NCI-H510A (cell line): ENCODE measurements at regions not wholly inside any gene's neighbourhood (a gene's known extent, or its start where the extent isn't known, plus 50 kb on each side); places are given as distances from the start of the nearest gene placed in this dataset.

Experiments
- DNase-seq: peaks from one replicate; lab custom pipeline; 2025; lab: John Stamatoyannopoulos, UW

- DNase-seq = no peak
Observed at GRCh38 chr16:64412578-64413280, 709.1 kb downstream of the CDH11 start.

DNA sequence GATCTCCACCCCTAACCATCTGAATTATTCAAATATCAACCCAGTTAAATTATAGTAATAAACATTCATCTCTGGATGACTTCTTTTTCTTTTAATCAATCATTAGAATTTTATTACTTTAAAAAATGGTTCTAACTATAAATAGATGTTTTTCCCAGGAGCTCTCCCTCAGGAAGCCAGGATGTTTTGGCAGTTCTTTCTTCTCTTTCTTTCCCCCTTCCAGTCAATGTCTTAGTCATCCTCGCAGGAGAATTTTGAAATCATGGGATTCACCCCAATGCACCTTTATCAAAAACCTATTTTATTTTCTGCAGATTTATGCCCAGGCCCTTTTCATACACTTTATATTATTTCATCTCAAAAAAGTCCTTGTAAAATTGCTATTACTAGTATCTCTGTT is 711.6 kb downstream of the CDH11 start:
- no peak for DNase-seq

DNA sequence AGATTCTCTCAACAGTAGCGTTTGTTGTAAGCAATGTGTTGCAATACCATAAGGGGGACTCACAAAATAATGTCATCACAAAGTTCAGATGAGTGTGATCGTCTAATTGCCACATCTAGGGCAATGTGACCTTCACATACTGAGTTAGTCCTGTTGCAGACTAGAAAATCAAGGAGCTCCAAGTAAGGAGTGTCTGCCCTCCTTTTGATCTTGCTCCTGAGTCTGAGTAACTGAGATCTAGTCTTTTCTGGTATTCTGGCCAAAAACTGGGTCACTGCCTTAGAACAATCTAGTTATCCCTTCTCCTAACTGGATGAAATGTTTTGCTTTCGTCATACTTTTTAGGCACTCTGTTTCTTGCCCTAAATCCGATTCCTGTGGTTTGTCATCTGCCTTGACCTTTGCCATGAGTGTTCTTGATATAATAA is 712.1 kb downstream of the CDH11 start:
- no peak for DNase-seq

DNA sequence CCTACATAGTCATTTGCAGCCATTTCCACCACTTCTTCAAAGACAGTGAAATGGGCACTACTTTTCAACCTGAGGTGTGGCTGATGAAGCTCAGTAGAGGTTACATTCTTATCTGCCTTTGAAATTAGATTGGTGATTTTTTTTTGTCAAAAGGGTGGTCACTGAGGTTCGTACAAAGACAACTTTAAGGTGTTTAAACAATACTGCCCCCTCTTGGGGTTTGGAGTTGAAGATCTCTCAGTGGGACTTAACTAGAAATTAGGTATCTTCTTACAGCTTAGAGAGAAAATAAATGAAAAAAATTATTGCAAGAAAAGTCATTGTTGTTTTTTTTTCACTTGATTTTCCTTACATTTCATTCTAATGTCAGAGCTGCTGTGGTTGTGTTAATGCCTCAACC is 713.2 kb downstream of the CDH11 start:
- DNase-seq = no peak

GRCh38 chr16:64406770-64407181 is 715.1 kb downstream of the CDH11 start:
- no peak for DNase-seq

GRCh38 chr16:64403352-64403751 is 718.5 kb downstream of the CDH11 start:
- no peak for DNase-seq

- no peak for DNase-seq
Observed at GRCh38 chr16:64398793-64399192, 723.1 kb downstream of the CDH11 start.

DNA sequence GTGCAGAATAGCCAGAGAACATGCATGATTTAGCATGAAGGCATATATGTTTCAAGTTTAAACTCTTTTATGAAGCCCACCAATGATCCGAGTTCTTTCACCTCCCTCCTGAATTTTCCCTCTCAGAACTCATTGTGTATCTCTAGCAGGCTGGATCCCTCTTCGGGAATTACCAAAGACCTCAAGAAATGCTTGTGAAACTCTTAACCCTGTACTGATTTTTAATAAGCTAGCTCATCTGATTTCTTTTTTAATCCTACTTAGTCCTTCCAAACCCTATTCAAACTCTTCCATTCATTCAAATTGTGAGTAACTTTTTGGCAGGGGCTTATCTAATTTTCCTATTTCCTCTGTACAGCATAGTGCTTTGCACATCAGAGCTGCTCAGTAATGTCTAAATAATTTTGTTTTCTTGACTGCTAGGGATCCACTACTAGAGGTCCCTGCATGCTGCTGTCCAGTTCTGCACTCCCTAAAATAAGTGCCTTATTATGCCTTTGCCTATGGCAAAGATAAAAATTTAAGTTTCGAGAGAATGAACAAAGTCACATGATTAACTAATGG is 723.8 kb downstream of the CDH11 start:
- DNase-seq = no peak

- no peak for DNase-seq
Observed at GRCh38 chr16:64397042-64397441, 724.8 kb downstream of the CDH11 start.

DNA sequence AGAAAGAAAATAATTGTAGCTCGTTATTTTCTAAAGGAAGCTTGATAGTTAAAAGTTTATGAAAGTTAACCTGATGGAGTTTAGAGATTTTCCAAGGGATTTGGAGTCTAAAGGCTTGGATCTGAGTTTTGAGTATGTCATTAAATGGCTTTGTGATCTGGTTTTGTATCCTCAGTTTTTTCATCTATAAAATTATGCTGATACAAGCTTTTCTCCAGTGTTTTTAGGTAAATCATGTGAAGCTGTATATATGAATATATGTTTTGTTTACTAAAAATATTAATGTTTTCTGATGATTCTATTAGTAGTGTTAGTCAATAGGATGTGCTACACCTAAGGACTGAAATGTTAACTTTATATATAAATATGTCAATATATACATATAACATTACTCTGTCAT is 727.8 kb downstream of the CDH11 start:
- DNase-seq = no peak

- DNase-seq = no peak
Observed at GRCh38 chr16:64392456-64392855, 729.4 kb downstream of the CDH11 start.

DNA sequence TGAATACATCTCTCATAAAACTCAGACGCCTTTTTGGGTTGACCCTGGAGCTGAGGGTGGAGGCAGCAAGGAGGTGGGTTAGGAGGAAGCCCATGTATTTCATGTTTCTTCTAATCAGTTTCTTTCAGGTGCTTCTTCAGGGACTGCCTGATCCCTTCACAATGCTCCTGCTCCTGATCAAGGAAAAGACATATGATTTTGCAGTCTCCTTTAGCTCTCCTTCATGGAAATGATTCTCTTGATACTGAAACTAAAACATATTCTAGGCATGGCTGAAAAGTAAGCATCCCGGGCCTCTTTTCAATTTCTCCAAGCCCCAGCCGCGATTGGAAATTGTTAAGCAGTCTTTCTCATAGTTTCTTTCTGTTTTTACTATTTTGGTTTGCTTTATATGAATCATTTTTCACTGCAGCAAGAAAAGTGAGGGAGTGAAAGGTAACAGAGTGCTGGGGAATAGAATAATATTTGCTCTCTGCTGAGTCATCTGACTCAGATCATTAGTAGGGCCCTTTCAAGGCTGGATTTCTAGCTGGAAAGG is 730.7 kb downstream of the CDH11 start:
- no peak for DNase-seq

GRCh38 chr16:64390102-64390501 is 731.8 kb downstream of the CDH11 start:
- no peak for DNase-seq

DNA sequence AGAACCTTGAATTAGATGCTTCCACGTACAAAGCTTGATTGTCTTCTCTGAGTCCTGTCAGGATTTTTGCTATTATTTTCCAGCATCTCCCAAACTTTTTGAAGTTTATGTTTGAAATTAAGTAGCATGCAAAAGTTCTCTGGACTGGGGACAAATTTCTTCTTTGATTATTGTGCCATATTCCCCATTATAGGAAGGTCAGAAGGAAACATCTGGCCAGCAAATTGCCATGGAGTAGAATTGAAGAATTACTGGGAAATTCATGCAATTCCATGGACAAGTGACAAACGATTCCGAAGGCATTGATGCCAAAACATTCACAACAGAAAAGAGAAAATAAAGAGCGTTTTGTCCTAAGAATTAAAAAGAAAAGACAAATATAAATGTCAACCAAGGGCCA is 737.2 kb downstream of the CDH11 start:
- DNase-seq = no peak

DNA sequence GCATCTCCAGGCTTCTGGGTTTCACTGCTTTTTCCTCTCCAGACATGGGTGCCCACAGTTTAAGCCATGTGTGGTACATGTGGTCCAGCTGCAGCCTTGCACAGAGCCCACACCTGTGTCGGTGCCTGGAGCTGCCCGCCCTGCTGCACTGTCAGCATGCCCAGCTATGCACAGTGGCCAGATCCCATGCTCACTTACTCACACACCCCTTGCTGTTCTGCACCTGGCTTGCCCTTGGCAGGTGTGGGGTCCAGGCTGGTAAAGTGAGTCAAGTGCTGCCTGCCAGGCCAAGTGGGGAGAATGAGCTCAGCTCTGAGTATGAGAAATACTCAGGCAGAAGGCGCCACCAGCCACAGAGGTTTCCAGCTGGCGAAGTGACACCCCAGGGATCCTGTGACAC is 739.9 kb downstream of the CDH11 start:
- no peak for DNase-seq

GRCh38 chr16:64380751-64381150 is 741.1 kb downstream of the CDH11 start:
- no peak for DNase-seq

DNA sequence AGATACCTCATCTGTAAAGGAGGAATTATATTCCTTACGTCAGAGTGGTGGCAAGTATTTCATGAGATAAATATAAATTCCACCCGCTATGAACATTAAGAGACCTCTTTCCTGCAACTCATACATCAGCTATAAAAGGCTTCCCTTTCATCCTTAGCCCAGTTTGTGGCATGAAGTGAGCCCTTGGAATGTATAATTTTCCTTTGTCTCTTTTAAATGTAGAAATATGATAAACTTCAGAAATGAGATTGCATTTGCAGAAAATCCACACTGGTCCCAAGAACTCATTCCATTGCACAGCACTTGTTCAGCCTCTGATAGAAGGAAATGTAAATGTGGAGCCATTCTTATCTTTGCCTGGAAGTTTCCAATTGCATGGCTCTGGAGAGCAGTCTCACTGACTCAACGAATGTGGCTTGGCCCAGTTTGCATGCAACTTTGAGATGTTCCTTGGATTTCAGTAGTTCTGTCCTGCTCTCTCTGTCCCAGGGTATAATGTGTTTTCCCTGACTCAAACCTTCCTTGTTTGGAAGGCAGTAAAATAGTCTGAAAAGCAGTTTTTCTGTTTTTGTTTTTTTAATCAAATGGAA is 746.4 kb downstream of the CDH11 start:
- DNase-seq = no peak

DNA sequence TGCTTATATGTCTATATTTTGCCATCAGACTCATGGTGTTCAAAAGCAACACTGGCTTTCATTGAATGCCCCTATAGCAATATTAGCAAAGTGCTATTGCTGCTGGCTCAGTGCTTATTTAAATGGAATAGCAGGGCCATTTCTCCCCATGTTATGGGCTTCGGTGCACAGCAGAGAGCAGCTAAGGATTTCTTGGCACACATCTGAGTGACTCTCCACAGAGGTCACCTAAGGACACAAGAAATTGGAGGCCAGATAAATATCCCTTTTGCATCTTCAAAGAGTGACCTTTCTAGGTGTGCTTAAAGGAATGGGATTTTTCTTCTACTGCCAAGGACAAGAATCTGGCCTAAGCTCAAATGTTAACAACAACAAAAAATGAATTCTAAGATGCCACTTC is 751.8 kb downstream of the CDH11 start:
- no peak for DNase-seq

DNA sequence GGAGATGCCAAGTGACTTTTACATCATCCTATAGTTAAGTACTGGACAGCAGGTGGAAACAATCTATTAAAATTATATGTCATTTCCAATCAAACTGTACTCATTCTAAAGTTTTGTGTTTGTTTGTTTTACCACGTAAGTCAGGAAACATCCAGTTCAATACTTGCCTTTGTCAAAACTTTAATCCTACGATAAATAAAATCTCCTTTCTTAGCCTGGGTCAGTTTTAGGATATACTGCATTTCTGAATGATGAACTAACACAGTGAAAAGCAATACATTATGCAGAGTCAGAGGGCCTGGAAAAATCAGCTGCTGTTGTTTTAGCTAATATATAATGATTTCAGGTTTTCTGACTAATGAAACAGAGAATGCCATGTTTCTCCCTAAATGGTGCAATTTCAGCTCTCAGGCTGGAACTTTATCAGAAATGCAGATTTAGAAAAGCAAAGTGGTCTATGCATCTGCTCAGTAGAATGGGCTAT is 756.4 kb downstream of the CDH11 start:
- no peak for DNase-seq

DNA sequence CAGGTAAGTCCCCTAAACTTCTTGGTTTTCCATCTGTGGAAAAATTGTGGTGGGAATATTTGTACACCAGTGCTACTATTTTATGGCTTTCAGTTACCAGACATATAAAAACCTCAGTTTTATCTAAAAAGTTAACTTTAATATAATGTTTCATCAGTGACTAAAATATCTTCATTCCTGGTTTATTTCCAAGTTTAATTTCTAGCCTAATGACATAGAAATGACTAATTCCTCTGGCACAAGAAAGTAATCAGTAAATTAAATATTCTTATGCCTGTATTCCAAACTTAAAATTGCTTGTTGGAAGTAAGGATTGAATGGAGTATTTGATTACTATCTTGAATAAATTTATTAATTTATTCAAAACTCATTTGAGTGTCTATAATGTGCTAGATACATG is 757.0 kb downstream of the CDH11 start:
- no peak for DNase-seq

- no peak for DNase-seq
Observed at GRCh38 chr16:64364416-64364815, 757.4 kb downstream of the CDH11 start.

GRCh38 chr16:64364016-64364415 is 757.8 kb downstream of the CDH11 start:
- DNase-seq = no peak

- DNase-seq = no peak
Observed at GRCh38 chr16:64363039-64363438, 758.8 kb downstream of the CDH11 start.
